Neuronal stem cell (in vitro differentiated cells): ENCODE measurements at regions not wholly inside any gene's neighbourhood (a gene's known extent, or its start where the extent isn't known, plus 50 kb on each side); places are given as distances from the start of the nearest gene placed in this dataset.

Experiments used
- DNase-seq: peaks from one replicate; pipeline ENCODE4 v3.0.0-alpha.2; 2013; ENCODE audit warnings: low spot score
- H2AFZ ChIP-seq: one replicate; pipeline ENCODE4 v1.6.1; 2013; ENCODE audit warnings: mild to moderate bottlenecking, low read length, inconsistent platforms
- H2AK5ac ChIP-seq: 2 replicates; pipeline ENCODE4 v1.6.1; 2013; ENCODE audit warnings: low read depth, mild to moderate bottlenecking, inconsistent platforms, low read length, moderate library complexity, mixed read lengths
- H2BK120ac ChIP-seq: 2 replicates; pipeline ENCODE4 v1.6.1; 2013; ENCODE audit warnings: low read depth, mild to moderate bottlenecking, inconsistent platforms, low read length, moderate library complexity, mixed read lengths
- H2BK12ac ChIP-seq: one replicate; pipeline ENCODE4 v1.6.1; 2013; ENCODE audit warnings: low read length, inconsistent platforms
- H2BK15ac ChIP-seq: 2 replicates; pipeline ENCODE4 v1.6.1; 2013; ENCODE audit warnings: mild to moderate bottlenecking, low read length, inconsistent platforms, mixed read lengths
- H2BK5ac ChIP-seq: one replicate; pipeline ENCODE4 v1.6.1; 2013; ENCODE audit warnings: inconsistent platforms, mild to moderate bottlenecking, low read length, moderate library complexity
- H3K14ac ChIP-seq: one replicate; pipeline ENCODE4 v1.6.1; 2013; ENCODE audit warnings: low read length, inconsistent platforms
- H3K18ac ChIP-seq: 2 replicates; pipeline ENCODE4 v1.6.1; 2013; ENCODE audit warnings: low read length, inconsistent platforms
- H3K23ac ChIP-seq: 2 replicates; pipeline ENCODE4 v1.6.1; 2013; ENCODE audit warnings: low read depth, mild to moderate bottlenecking, mixed read lengths, low read length, inconsistent platforms; ENCODE audit not compliant: poor library complexity
- H3K27ac ChIP-seq: replicated peaks from 3 replicates; pipeline ENCODE4 v1.5.1; 2013; ENCODE audit warnings: low read length, inconsistent platforms
- H3K27me3 ChIP-seq, 3 experiments: 2 replicates each; pipeline ENCODE4 v1.6.1; 2013; ENCODE audit warnings: low read length in 3 of 3, mild to moderate bottlenecking in 2 of 3, inconsistent platforms in 1 of 3, low read depth in 1 of 3, mixed read lengths in 1 of 3, moderate library complexity in 1 of 3; ENCODE audit not compliant: control insufficient read depth in 3 of 3, insufficient read depth in 3 of 3
- H3K36me3 ChIP-seq, 2 donors: replicated peaks in 1 of 2; 2 replicates each; pipeline ENCODE4 v1.6.1; 2013; ENCODE audit warnings: low read length in 2 of 2; ENCODE audit not compliant: control insufficient read depth in 2 of 2, insufficient read depth in 2 of 2
- H3K4ac ChIP-seq: 2 replicates; pipeline ENCODE4 v1.6.1; 2013; ENCODE audit warnings: inconsistent platforms, mild to moderate bottlenecking, low read length, moderate library complexity
- H3K4me1 ChIP-seq, 2 donors: 1 replicate in 1 of 2; 2 replicates in 1 of 2; pipeline ENCODE4 v1.6.1; 2013; ENCODE audit warnings: low read length in 2 of 2, low read depth in 1 of 2; ENCODE audit not compliant: control insufficient read depth in 2 of 2, insufficient read depth in 1 of 2
- H3K4me2 ChIP-seq: one replicate; pipeline ENCODE4 v1.6.1; 2013; ENCODE audit warnings: mild to moderate bottlenecking, low read length, inconsistent platforms; ENCODE audit not compliant: insufficient read depth, poor library complexity, severe bottlenecking
- H3K4me3 ChIP-seq, 2 donors: 2 replicates each; pipeline ENCODE4 v1.5.1; 2013; ENCODE audit warnings: low read length in 2 of 2, mild to moderate bottlenecking in 2 of 2, inconsistent platforms in 1 of 2, moderate library complexity in 1 of 2
- H3K79me1 ChIP-seq: one replicate; pipeline ENCODE4 v1.6.1; 2013; ENCODE audit warnings: low read depth, mild to moderate bottlenecking, inconsistent platforms, low read length, moderate library complexity
- H3K9ac ChIP-seq: one replicate; pipeline ENCODE4 v1.6.1; 2013; ENCODE audit warnings: mild to moderate bottlenecking, low read depth, low read length, inconsistent platforms; ENCODE audit not compliant: poor library complexity
- H3K9me3 ChIP-seq, 2 donors: replicated peaks in 1 of 2; 2 replicates each; pipeline versions ENCODE3 to v1.6.1; 2013; ENCODE audit warnings: low read length in 2 of 2, mild to moderate bottlenecking in 2 of 2, inconsistent platforms in 1 of 2, low read depth in 1 of 2, mixed read lengths in 1 of 2, moderate library complexity in 1 of 2; ENCODE audit not compliant: control insufficient read depth in 2 of 2, insufficient read depth in 1 of 2
- H4K8ac ChIP-seq: one replicate; pipeline ENCODE4 v1.6.1; 2013; ENCODE audit warnings: low read depth, mild to moderate bottlenecking, inconsistent platforms, low read length, moderate library complexity
- H4K91ac ChIP-seq: one replicate; pipeline ENCODE4 v1.6.1; 2013; ENCODE audit warnings: low read length, low read depth, mild to moderate bottlenecking, inconsistent platforms; ENCODE audit not compliant: poor library complexity
- WGBS, 2 donors: extraction: QIAGEN DNeasy Blood & Tissue Kit; methylation state at CpG; one replicate each; pipeline ENCODE4 v1.1.7; 2013; ENCODE audit warnings: missing lambda C conversion rate in 2 of 2, mixed read lengths in 1 of 2; ENCODE audit not compliant: insufficient read length in 2 of 2, insufficient replicate concordance in 1 of 2; ENCODE audit errors: extremely low coverage in 2 of 2; 5-methylcytosine and 5-hydroxymethylcytosine counted together

DNA sequence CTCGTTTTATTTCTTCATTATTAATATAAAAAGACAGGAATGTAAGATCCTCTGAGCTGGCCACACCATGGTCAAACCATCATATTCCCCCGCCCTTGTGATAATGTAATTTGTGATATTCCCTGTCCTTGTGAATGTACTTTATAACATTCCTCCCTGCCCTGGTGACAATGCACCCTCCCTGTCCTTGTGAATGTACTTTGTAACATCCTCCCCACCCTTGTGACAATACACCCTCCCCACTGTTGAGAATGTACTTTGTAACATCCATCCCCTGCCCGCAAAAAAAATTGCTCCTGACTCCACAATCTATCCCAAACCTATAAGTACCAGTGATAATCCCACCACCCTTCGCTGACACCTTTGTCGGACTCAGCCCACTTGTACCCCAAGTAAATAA, 211.0 kb downstream of the MBD2 start:
- H2AFZ ChIP-seq, result no peak overlapping the region
- H3K4me1 ChIP-seq, result no peaks in the 10 kb centered on the region
- 100% methylated on average over 1 of the region's 5 CpGs for WGBS, 2 donors
- no peaks in the 10 kb centered on the region for H3K9me3 ChIP-seq
- H2AK5ac ChIP-seq, result no peak overlapping the region
- H3K9ac ChIP-seq, result no peak overlapping the region
- no peak overlapping the region for H2BK120ac ChIP-seq
- H3K27me3 ChIP-seq, result no peaks in the 10 kb centered on the region
- no peak overlapping the region for H3K4me2 ChIP-seq
- H2BK12ac ChIP-seq, result no peak overlapping the region
- H4K91ac ChIP-seq, result no peak overlapping the region
- H3K4me3 ChIP-seq, result no peak overlapping the region
- H3K36me3 ChIP-seq, result no peaks in the 10 kb centered on the region
- no peak overlapping the region for H2BK15ac ChIP-seq
- H3K23ac ChIP-seq, result no peak overlapping the region
- no peak overlapping the region for H3K27ac ChIP-seq
- no peak for DNase-seq
- no peak overlapping the region for H3K14ac ChIP-seq
- H3K79me1 ChIP-seq, result no peaks in the 10 kb centered on the region
- no peak overlapping the region for H4K8ac ChIP-seq
- no peak overlapping the region for H3K4ac ChIP-seq
- H2BK5ac ChIP-seq, result no peak overlapping the region
- no peak overlapping the region for H3K18ac ChIP-seq

DNA sequence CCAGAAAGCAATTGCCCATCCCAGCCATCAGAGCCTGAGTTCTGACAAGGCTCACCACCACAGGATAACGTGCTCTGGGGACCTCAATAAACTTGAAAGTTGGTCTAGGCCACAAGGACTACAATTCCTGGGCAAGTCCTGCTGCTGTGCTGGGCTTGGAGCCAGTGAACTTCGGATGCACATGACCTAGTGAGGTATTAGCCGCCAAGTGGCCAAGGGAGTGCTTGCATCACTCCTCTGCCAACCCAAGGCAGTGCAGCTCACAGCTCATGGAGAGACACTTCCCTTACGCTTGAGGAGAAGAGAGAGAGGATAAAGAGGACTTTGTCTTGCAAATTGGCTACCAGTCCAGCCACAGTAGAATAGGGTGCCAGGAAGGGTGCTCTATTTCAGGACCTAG, 219.6 kb downstream of the MBD2 start:
- no peaks in the 10 kb centered on the region for H3K27me3 ChIP-seq
- H3K79me1 ChIP-seq, result no peaks in the 10 kb centered on the region
- no peak overlapping the region for H3K4me3 ChIP-seq
- no peak overlapping the region for H4K8ac ChIP-seq
- no peak overlapping the region for H3K4me2 ChIP-seq
- no peak overlapping the region for H2AFZ ChIP-seq
- H3K9ac ChIP-seq, result no peak overlapping the region
- H4K91ac ChIP-seq, result no peak overlapping the region
- no peak overlapping the region for H3K23ac ChIP-seq
- H2AK5ac ChIP-seq, result no peak overlapping the region
- no CpG with 5 or more reads among the region's 4 CpGs for WGBS, 2 donors
- H3K4ac ChIP-seq, result no peak overlapping the region
- H2BK5ac ChIP-seq, result no peak overlapping the region
- H2BK120ac ChIP-seq, result no peak overlapping the region
- H3K18ac ChIP-seq, result no peak overlapping the region
- H3K14ac ChIP-seq, result no peak overlapping the region
- H3K9me3 ChIP-seq, result no peaks in the 10 kb centered on the region
- no peak overlapping the region for H3K27ac ChIP-seq
- H2BK15ac ChIP-seq, result no peak overlapping the region
- H3K4me1 ChIP-seq, result no peaks in the 10 kb centered on the region
- DNase-seq, result no peak
- no peak overlapping the region for H2BK12ac ChIP-seq
- no peaks in the 10 kb centered on the region for H3K36me3 ChIP-seq

DNA sequence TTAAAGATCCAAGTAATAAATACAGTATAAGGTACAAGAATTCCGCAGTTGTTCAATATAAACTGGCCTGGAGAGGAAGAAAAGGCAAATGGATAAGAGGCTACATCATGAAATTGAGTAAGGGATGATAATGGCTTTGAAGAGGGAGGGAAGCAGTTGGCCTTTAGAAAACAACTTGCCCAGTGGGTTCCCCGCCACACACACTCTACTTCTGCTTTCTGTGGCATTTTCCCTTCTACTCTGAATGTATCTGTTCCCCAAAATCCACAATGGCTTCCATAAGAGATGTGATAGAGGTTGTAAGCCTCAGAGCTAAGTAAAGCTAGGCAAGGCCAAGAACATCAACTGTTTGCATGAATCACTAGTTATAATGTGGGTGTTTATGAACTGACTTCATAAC, 221.3 kb downstream of the MBD2 start:
- Histone ChIP-seq H3K18ac (no peak overlapping the region), H3K4me1 (no peaks in the 10 kb centered on the region), H3K9me3 (no peaks in the 10 kb centered on the region), H3K4ac (no peak overlapping the region), H2BK5ac (no peak overlapping the region), H3K36me3 (no peaks in the 10 kb centered on the region), H3K79me1 (no peaks in the 10 kb centered on the region), H3K4me3 (no peak overlapping the region), H3K27ac (no peak overlapping the region), H3K9ac (no peak overlapping the region), H4K8ac (no peak overlapping the region), H3K14ac (no peak overlapping the region), H2BK12ac (no peak overlapping the region), H2AFZ (no peak overlapping the region), H4K91ac (no peak overlapping the region), H3K4me2 (no peak overlapping the region), H2BK15ac (no peak overlapping the region), H2AK5ac (no peak overlapping the region), H2BK120ac (no peak overlapping the region), H3K23ac (no peak overlapping the region), H3K27me3 (no peaks in the 10 kb centered on the region)
- DNase-seq, result no peak
- no CpG with 5 or more reads among the region's 2 CpGs for WGBS, 2 donors

DNA sequence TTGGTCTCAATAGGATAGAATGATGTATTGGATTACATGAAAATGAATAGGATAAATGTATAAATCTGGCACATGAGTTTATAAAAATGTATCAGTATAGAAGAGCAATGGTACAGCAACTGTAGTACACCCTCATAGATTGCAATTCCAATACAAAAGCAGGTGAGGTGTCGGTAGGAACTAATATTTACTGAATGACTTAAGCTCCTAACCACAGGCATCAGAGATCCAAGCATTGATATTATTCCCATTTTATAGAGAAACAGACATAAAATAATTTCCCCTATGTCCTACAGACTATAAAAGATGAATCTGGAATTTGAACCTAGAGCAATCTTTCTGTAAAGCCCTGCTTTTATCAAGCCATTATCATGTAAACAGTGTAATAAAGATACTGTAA, 227.4 kb downstream of the MBD2 start:
- H3K18ac ChIP-seq, result no peak overlapping the region
- H3K79me1 ChIP-seq, result no peaks in the 10 kb centered on the region
- no peak overlapping the region for H2BK120ac ChIP-seq
- no peak overlapping the region for H3K4ac ChIP-seq
- no peak overlapping the region for H3K4me3 ChIP-seq
- H2BK5ac ChIP-seq, result no peak overlapping the region
- no peak overlapping the region for H2BK12ac ChIP-seq
- WGBS, 2 donors, result no CpG with 5 or more reads among the region's 1 CpG
- no peak overlapping the region for H4K91ac ChIP-seq
- no peak overlapping the region for H3K23ac ChIP-seq
- H3K14ac ChIP-seq, result no peak overlapping the region
- DNase-seq, result no peak
- no peaks in the 10 kb centered on the region for H3K27me3 ChIP-seq
- no peaks in the 10 kb centered on the region for H3K36me3 ChIP-seq
- H3K4me2 ChIP-seq, result no peak overlapping the region
- no peak overlapping the region for H3K9ac ChIP-seq
- no peaks in the 10 kb centered on the region for H3K4me1 ChIP-seq
- H2AK5ac ChIP-seq, result no peak overlapping the region
- H2AFZ ChIP-seq, result no peak overlapping the region
- no peak overlapping the region for H4K8ac ChIP-seq
- no peak overlapping the region for H2BK15ac ChIP-seq
- H3K27ac ChIP-seq, result no peak overlapping the region
- H3K9me3 ChIP-seq, result no peaks in the 10 kb centered on the region
